ENCODE measurements at regions not wholly inside any gene's neighbourhood (a gene's known extent, or its start where the extent isn't known, plus 50 kb on each side); places are given as distances from the start of the nearest gene placed in this dataset.

DNA sequence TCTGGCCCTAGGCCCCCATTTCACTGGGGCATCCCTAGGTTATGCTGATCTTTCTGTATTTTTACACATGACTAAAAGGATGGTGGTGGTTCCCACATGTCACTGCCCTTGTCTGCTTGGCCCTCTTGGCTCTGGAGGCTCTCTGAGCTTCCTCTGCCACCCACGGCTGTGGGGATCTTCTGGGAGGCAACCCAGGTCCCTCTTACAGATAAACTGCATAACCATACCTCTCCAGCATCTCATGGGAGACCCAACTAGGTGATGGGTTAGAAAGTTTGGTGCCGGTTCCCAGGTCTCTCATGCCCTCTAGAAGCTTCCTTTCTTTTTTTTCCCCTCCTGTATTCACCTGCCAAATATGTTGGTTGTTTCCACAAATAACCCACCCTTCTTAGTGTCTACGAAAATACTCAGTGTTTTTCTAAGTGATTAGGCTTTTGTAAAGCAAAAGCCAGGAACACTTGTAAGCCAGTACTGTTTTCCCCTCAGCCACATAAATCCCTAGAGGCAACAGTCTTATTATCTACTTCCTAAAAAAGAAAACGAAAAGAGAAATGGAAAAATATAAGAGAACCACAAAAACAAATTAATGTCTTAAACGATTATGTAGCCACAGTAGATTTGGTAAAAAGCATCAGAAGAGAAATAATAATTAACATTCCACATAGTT lies 71.7 kb upstream of the SMLR1 start:
- Histone ChIP-seq H3K9me3 (ENCODE audit: control insufficient read depth, low read length) (no peaks in the 10 kb centered on the region), H2BK12ac (ENCODE audit: low read length in 2 of 2) (no peak overlapping the region), H3K4ac (ENCODE audit: low read depth in 1 of 2, low read length in 2 of 2) (no peak overlapping the region), H3K27ac (ENCODE audit: low read length, poor library complexity, severe bottlenecking) (no peak overlapping the region), H3K18ac (ENCODE audit: low read depth in 1 of 2, low read length in 2 of 2) (no peak overlapping the region), H3K4me3 (ENCODE audit: insufficient read depth in 1 of 2, low read depth in 1 of 2, low read length in 2 of 2) (no peak overlapping the region), H3K23ac (ENCODE audit: low read length in 2 of 2) (no peak overlapping the region), H2BK5ac (ENCODE audit: low read depth, low read length, poor library complexity, severe bottlenecking) (no peak overlapping the region), H4K91ac (ENCODE audit: low read length) (no peak overlapping the region), H2AFZ (ENCODE audit: low read depth, low read length) (no peak overlapping the region), H3K14ac (ENCODE audit: low read length in 2 of 2) (no peak overlapping the region), H3K36me3 (ENCODE audit: control insufficient read depth in 1 of 2, insufficient read depth in 2 of 2, low read depth in 1 of 2, low read length in 2 of 2) (no peaks in the 10 kb centered on the region), H2BK15ac (ENCODE audit: low read depth, poor library complexity, severe bottlenecking) (no peak overlapping the region), H3K27me3 (ENCODE audit: control insufficient read depth in 1 of 2, insufficient read depth in 1 of 2, low read length in 2 of 2) (no peaks in the 10 kb centered on the region), H3K79me1 (replicated peaks; ENCODE audit: low read length, poor library complexity, severe bottlenecking) (no peaks in the 10 kb centered on the region), H3K4me2 (ENCODE audit: low read length, poor library complexity, severe bottlenecking) (no peak overlapping the region), H3K9ac (ENCODE audit: low read length) (no peak overlapping the region), H3K4me1 (ENCODE audit: control insufficient read depth, insufficient read depth, low read depth, low read length) (no peaks in the 10 kb centered on the region), H2AK5ac (ENCODE audit: low read length, severe bottlenecking) (no peak overlapping the region), H2BK120ac (ENCODE audit: low read depth, low read length) (no peak overlapping the region), H4K8ac (ENCODE audit: low read length) (no peak overlapping the region)
- 84% methylated on average over 3 of the region's 5 CpGs for WGBS
- DNase-seq: no peak

DNA sequence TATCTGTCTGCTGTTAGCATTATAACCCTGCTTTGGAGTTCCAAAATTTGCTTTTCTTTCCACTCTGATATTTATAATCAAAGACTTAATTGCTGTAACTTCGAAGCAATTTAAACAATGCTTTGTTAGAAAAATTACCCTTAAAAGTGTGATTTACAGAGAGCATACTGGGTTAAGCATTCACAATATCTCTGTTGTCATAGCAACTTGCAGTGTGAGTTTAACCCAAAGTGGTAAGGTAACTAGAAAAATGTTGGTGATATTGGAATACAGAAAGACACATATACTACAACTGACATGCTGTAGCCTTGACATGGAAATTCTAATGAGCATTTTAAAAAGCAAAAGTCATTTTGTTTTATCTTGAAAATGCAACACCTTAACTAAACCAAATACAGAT lies 70.4 kb upstream of the SMLR1 start:
- no peak for DNase-seq
- WGBS: no CpG with 5 or more reads among the region's 1 CpG
- no peak overlapping the region for H4K8ac ChIP-seq (ENCODE audit: low read length)

DNA sequence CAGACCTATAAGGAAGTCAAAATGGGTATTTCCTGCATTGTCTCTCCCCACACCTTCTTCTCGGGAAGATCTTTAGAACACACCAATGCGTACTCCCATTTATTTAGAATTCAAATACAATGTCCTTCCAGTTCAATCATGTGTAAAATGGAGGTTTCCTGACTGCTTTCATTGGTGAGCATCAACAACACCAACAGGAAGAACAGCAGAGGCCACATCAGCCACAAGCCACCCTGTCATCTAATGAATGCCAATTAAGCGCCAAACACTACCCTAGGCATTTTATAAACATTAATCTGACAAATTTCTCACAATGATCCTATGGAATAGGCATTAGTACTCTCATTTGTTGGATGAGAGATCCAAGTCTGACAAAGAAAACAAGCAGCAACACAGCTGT lies 68.4 kb upstream of the SMLR1 start:
- no peak overlapping the region for H3K27ac ChIP-seq (ENCODE audit: low read length, poor library complexity, severe bottlenecking)
- H4K8ac ChIP-seq (ENCODE audit: low read length): no peak overlapping the region
- no peaks in the 10 kb centered on the region for H3K9me3 ChIP-seq (ENCODE audit: control insufficient read depth, low read length)
- no peaks in the 10 kb centered on the region for H3K36me3 ChIP-seq (ENCODE audit: control insufficient read depth in 1 of 2, insufficient read depth in 2 of 2, low read depth in 1 of 2, low read length in 2 of 2)
- no peak overlapping the region for H2AFZ ChIP-seq (ENCODE audit: low read depth, low read length)
- H3K18ac ChIP-seq (ENCODE audit: low read depth in 1 of 2, low read length in 2 of 2): no peak overlapping the region
- H3K79me1 ChIP-seq (replicated peaks; ENCODE audit: low read length, poor library complexity, severe bottlenecking): no peaks in the 10 kb centered on the region
- H2BK120ac ChIP-seq (ENCODE audit: low read depth, low read length): no peak overlapping the region
- no peaks in the 10 kb centered on the region for H3K4me1 ChIP-seq (ENCODE audit: control insufficient read depth, insufficient read depth, low read depth, low read length)
- H3K23ac ChIP-seq (ENCODE audit: low read length in 2 of 2): no peak overlapping the region
- H2BK5ac ChIP-seq (ENCODE audit: low read depth, low read length, poor library complexity, severe bottlenecking): no peak overlapping the region
- WGBS: 100% methylated on average over 3 of the region's 3 CpGs
- DNase-seq: no peak
- no peak overlapping the region for H2BK12ac ChIP-seq (ENCODE audit: low read length in 2 of 2)
- H4K91ac ChIP-seq (ENCODE audit: low read length): no peak overlapping the region
- no peak overlapping the region for H3K4me2 ChIP-seq (ENCODE audit: low read length, poor library complexity, severe bottlenecking)
- no peak overlapping the region for H3K9ac ChIP-seq (ENCODE audit: low read length)
- H3K4ac ChIP-seq (ENCODE audit: low read depth in 1 of 2, low read length in 2 of 2): no peak overlapping the region
- no peak overlapping the region for H3K4me3 ChIP-seq (ENCODE audit: insufficient read depth in 1 of 2, low read depth in 1 of 2, low read length in 2 of 2)
- H3K27me3 ChIP-seq (ENCODE audit: control insufficient read depth in 1 of 2, insufficient read depth in 1 of 2, low read length in 2 of 2): peaks cover 3 to 8% of the 10 kb centered on the region in 2 experiments
- no peak overlapping the region for H2BK15ac ChIP-seq (ENCODE audit: low read depth, poor library complexity, severe bottlenecking)
- no peak overlapping the region for H2AK5ac ChIP-seq (ENCODE audit: low read length, severe bottlenecking)
- no peak overlapping the region for H3K14ac ChIP-seq (ENCODE audit: low read length in 2 of 2)

More for the DNA sequence above, 70.4 kb upstream of the SMLR1 start:
- H4K91ac ChIP-seq (ENCODE audit: low read length): no peak overlapping the region
- no peak overlapping the region for H3K23ac ChIP-seq (ENCODE audit: low read length in 2 of 2)
- no peak overlapping the region for H3K4me3 ChIP-seq (ENCODE audit: insufficient read depth in 1 of 2, low read depth in 1 of 2, low read length in 2 of 2)
- H3K4me2 ChIP-seq (ENCODE audit: low read length, poor library complexity, severe bottlenecking): no peak overlapping the region
- no peaks in the 10 kb centered on the region for H3K27me3 ChIP-seq (ENCODE audit: control insufficient read depth in 1 of 2, insufficient read depth in 1 of 2, low read length in 2 of 2)
- no peaks in the 10 kb centered on the region for H3K4me1 ChIP-seq (ENCODE audit: control insufficient read depth, insufficient read depth, low read depth, low read length)
- no peak overlapping the region for H2BK120ac ChIP-seq (ENCODE audit: low read depth, low read length)
- H2AK5ac ChIP-seq (ENCODE audit: low read length, severe bottlenecking): no peak overlapping the region
- no peak overlapping the region for H3K4ac ChIP-seq (ENCODE audit: low read depth in 1 of 2, low read length in 2 of 2)
- no peak overlapping the region for H2BK15ac ChIP-seq (ENCODE audit: low read depth, poor library complexity, severe bottlenecking)
- H3K27ac ChIP-seq (ENCODE audit: low read length, poor library complexity, severe bottlenecking): no peak overlapping the region
- H3K14ac ChIP-seq (ENCODE audit: low read length in 2 of 2): no peak overlapping the region
- H3K36me3 ChIP-seq (ENCODE audit: control insufficient read depth in 1 of 2, insufficient read depth in 2 of 2, low read depth in 1 of 2, low read length in 2 of 2): no peaks in the 10 kb centered on the region
- no peak overlapping the region for H3K9ac ChIP-seq (ENCODE audit: low read length)
- no peaks in the 10 kb centered on the region for H3K9me3 ChIP-seq (ENCODE audit: control insufficient read depth, low read length)
- no peak overlapping the region for H2BK5ac ChIP-seq (ENCODE audit: low read depth, low read length, poor library complexity, severe bottlenecking)
- H3K18ac ChIP-seq (ENCODE audit: low read depth in 1 of 2, low read length in 2 of 2): no peak overlapping the region
- no peak overlapping the region for H2AFZ ChIP-seq (ENCODE audit: low read depth, low read length)
- H2BK12ac ChIP-seq (ENCODE audit: low read length in 2 of 2): no peak overlapping the region
- no peaks in the 10 kb centered on the region for H3K79me1 ChIP-seq (replicated peaks; ENCODE audit: low read length, poor library complexity, severe bottlenecking)

DNA sequence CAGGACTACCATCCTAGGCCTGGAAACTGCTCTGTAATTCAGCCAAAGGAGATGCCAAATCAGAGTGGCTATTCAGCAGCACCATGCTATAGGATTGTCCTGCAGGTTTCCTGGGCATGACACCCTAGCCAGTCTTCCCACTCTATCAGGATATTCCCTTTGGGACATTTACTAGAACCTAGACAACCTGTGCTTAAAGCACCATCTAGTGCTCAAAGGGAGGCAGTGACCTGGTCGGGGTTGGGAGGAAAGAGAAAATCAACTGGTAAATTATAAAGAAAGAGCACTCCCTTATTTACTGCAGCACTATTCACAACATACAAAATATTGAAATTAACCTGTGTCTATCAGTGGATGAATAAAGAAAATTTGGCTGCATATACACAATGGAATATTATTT lies 67.2 kb upstream of the SMLR1 start:
- no peak overlapping the region for H3K9ac ChIP-seq (ENCODE audit: low read length)
- no peak overlapping the region for H2AFZ ChIP-seq (ENCODE audit: low read depth, low read length)
- H3K36me3 ChIP-seq (ENCODE audit: control insufficient read depth in 1 of 2, insufficient read depth in 2 of 2, low read depth in 1 of 2, low read length in 2 of 2): no peaks in the 10 kb centered on the region
- H3K18ac ChIP-seq (ENCODE audit: low read depth in 1 of 2, low read length in 2 of 2): no peak overlapping the region
- H4K8ac ChIP-seq (ENCODE audit: low read length): peak overlapping the region; percentile 64
- H3K27ac ChIP-seq (ENCODE audit: low read length, poor library complexity, severe bottlenecking): no peak overlapping the region
- DNase-seq: peak; percentile 70
- H2AK5ac ChIP-seq (ENCODE audit: low read length, severe bottlenecking): no peak overlapping the region
- no CpG with 5 or more reads among the region's 1 CpG for WGBS
- no peak overlapping the region for H4K91ac ChIP-seq (ENCODE audit: low read length)
- no peak overlapping the region for H2BK15ac ChIP-seq (ENCODE audit: low read depth, poor library complexity, severe bottlenecking)
- H2BK12ac ChIP-seq (ENCODE audit: low read length in 2 of 2): no peak overlapping the region
- H3K9me3 ChIP-seq (ENCODE audit: control insufficient read depth, low read length): no peaks in the 10 kb centered on the region
- no peak overlapping the region for H3K4me3 ChIP-seq (ENCODE audit: insufficient read depth in 1 of 2, low read depth in 1 of 2, low read length in 2 of 2)
- H3K79me1 ChIP-seq (replicated peaks; ENCODE audit: low read length, poor library complexity, severe bottlenecking): no peaks in the 10 kb centered on the region
- no peak overlapping the region for H3K23ac ChIP-seq (ENCODE audit: low read length in 2 of 2)
- H3K4me2 ChIP-seq (ENCODE audit: low read length, poor library complexity, severe bottlenecking): no peak overlapping the region
- H3K4ac ChIP-seq (ENCODE audit: low read depth in 1 of 2, low read length in 2 of 2): no peak overlapping the region
- H3K27me3 ChIP-seq (ENCODE audit: control insufficient read depth in 1 of 2, insufficient read depth in 1 of 2, low read length in 2 of 2): peaks cover 3 to 8% of the 10 kb centered on the region in 2 experiments
- no peaks in the 10 kb centered on the region for H3K4me1 ChIP-seq (ENCODE audit: control insufficient read depth, insufficient read depth, low read depth, low read length)
- no peak overlapping the region for H2BK120ac ChIP-seq (ENCODE audit: low read depth, low read length)
- no peak overlapping the region for H3K14ac ChIP-seq (ENCODE audit: low read length in 2 of 2)
- no peak overlapping the region for H2BK5ac ChIP-seq (ENCODE audit: low read depth, low read length, poor library complexity, severe bottlenecking)
